ENCODE measurements at regions not wholly inside any gene's neighbourhood (a gene's known extent, or its start where the extent isn't known, plus 50 kb on each side); places are given as distances from the start of the nearest gene placed in this dataset.
"Not testable (repeated sequence)": the region's sequence is repeated elsewhere in the genome, so short reads cannot be mapped to it uniquely, and the experiment has no call there.

GRCh38 chr16:11416228-11417001 lies 71.2 kb downstream of the RMI2 start:
- no peak for DNase-seq

DNA sequence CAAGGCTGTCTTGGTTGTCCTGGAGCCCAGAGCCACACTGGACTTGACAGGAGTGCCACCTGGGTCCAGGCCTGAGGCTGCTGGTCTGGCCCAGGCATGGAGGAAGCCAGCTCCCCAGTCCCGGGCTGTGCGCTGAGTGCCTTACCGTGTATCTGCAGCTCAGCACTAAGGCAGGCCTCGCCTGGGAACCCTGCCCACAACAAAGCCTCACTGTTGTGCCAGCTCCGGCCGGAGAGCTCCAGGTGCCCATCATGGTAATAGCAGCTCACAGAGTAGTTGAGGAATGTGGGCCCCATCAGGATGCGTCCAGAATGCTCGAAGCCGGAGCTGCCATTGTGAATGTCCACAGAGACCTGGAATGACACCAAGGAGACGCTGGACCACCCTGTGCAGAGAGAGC lies 72.2 kb downstream of the RMI2 start:
- no peak for DNase-seq

DNA sequence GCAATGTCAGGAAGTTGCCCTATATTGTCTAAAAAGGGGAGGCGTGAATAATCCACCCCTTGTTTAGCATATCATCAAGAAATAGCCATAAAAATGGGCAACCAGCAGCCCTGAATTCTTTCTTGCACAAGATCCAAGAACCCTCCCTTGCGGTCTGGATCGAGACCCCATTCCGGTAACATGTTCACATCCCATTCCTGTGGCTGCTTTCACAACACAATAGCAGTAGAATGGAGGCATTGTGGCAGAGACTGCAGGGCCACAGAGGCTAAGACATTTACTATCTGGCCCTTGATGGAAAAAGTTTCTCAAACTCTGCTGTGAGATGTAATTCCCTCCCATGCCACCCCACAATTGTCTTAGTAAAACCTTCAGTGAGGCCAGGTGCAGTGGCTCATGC lies 73.2 kb downstream of the RMI2 start:
- no peak for DNase-seq

DNA sequence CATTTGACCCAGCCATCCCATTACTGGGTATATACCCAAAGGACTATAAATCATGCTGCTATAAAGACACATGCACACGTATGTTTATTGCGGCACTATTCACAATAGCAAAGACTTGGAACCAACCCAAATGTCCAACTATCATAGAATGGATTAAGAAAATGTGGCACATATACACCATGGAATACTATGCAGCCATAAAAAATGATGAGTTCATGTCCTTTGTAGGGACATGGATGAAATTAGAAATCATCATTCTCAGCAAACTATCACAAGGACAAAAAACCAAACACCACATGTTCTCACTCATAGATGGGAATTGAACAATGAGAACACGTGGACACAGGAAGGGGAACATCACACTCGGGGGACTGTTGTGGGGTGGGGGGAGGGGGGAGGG lies 74.8 kb downstream of the RMI2 start:
- not testable (repeated sequence) for DNase-seq

DNA sequence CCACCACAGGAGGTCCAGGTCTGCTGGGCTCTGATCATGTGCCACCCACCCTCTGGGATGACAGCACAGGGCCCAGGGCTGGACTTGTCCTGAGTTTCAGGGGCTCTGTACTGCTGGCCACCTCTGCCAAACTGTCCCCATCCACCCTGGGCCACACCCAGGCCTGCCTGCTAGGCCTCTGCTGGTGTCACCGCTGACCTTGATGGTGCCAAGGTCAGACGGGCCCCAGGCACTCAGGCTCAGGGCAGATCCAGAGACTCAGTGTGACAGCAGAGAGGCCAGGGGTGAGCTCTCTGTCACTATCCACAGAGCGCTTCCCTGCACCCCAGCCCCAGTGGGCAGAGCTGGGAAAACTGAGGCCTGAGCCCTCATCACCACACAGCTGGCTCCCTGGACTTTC lies 75.6 kb downstream of the RMI2 start:
- no peak for DNase-seq

DNA sequence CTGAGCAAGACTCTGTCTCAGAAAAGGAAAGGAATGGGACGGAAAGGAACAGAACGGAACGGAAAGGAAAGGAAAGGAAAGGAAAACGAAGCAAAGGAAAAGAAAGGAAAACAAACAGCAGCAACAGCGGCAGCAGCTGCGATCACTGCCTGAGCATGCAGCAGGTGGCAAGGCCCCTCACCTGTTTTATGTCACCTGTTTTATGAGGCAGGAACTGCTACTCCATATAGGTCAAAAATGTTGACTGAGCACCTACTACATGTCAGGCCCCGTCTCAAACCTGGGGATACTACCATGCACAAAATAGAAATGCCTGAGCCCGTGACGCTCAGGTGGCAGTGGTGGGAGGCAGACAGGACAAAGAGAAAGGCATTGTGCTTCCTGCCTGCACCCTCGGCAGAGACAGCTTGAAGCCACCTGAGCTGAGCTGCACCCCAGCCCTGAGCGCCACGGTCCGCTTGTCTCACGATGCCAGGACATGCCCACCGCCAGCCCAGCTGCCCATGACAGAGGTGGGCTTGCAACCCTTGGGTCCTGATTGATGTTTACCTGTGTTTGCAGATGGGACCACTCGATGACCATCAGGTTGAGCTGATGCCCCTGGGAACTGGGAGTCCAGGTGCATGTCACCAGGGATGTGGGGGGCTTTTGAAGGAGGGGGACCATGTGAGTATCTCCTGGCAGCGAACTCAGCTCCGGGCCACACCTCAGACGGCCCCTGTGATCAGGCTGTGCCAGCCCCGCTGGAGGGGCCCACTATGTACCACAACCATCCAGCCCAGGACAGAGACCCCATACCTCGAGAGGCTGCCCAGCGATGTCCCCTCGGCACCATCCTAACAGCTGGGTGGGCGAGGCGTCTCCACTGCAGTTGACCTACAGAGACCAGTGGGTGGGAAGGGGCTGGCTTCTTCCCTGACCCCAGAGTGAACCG lies 77.4 kb downstream of the RMI2 start:
- DNase-seq = no peak

- no peak for DNase-seq
Measured at GRCh38 chr16:11423315-11424117, 78.3 kb downstream of the RMI2 start.

DNA sequence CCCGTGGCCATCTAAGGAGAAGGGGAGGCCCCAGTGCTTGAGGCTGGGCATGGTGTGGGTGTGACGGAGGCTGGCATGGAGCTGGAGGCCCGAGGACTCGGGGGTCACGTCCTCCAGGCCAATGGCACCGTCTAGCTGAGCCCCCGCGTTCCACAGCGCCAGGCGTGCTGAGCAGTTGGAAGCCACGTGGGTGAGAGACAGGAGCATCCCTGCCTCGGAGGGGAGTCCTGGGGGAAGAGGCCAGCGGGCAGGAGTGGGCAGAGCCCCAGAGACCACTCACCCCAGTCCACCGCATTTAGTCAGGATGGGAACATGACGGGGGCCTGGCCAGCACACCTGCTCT lies 78.8 kb downstream of the RMI2 start:
- DNase-seq = no peak

GRCh38 chr16:11425140-11425539 lies 79.9 kb downstream of the RMI2 start:
- DNase-seq = no peak

GRCh38 chr16:11428623-11428953 lies 83.3 kb downstream of the RMI2 start:
- no peak for DNase-seq

- DNase-seq = no peak
Measured at GRCh38 chr16:11429123-11429522, 83.9 kb downstream of the RMI2 start.

DNA sequence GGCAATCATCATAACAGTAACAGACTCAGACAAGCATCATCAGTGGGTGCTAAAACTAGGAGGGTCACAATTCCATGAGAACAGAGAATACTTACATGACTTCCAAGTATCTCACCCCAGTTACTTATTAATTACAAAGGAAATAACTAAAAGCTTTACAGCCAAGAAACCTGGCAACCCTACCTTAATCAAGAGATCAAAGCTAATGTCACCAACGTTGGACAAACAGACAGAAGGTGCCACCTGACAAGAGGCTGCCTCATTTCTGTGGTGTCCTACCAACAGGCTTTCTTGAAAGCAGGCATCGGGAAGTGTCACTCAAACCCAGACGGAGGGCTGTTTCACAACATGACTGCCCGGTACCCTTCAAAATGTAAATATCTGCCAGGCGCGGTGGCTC lies 84.6 kb downstream of the RMI2 start:
- DNase-seq = no peak

GRCh38 chr16:11430601-11431317 lies 85.5 kb downstream of the RMI2 start:
- no peak for DNase-seq

DNA sequence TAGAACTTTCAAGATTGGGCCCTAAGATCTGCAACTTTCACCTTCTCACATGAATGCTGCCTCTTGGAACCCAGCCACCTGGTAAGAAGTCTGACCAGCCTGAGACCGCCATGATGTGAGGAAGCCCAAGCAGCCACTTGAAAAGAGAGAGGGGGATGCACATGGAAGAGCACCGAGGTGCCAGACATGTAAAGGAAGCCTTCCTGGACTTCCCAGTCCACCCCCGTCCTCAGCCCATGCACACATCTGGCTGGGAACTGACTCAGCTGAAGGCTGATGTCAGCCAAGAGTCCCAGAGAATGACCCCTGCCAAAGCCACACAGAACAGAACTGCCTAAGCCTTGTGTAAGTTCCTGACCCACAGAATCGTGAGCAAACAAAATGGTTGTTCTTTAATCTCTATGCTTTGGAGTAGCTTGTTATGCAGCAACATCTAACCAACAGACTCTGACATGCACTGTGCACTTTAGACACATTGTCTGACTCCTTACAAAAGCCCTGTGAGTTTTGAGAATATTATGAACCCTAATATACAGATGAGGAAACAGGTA lies 86.7 kb downstream of the RMI2 start:
- no peak for DNase-seq

- DNase-seq = peak; percentile 59
Measured at GRCh38 chr16:11432856-11433395, 87.7 kb downstream of the RMI2 start.

DNA sequence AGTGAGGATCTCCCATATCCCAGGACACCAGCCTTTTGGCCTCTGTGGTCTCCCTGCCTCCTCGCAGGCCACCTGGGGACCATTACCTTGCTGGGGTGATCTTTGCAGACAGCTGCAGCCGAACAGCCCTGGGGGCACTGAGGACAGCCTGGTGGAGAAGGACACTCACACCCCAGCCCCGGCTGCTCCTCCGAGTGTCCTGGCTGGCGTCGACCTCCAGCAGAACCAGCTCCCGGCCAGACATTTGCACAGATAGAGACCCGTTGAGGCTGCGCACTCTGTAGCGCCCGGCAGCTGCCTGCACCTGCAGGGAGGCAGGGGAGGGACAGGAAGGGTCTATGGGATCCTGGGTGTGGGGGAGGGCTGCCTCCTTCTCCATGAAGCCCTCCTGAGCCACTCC lies 90.3 kb downstream of the RMI2 start:
- no peak for DNase-seq

DNA sequence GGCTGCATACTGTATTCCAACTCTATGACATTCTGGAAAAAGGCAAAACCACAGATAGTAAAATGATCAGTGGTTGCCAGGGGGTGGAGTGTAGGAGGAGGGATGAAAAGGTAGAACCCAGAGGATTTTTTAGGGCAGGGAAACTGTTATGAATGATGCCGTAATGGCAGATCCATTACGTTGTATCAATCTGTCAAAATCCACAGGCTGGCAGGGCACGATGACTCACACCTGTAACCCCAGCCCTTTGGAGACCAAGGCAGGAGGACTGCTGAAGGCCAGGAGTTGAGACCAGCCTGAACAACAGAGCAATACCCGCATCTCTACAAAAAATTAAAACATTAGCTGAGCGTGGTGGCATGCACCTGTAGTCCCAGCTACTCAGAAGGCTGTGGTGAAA lies 91.8 kb downstream of the RMI2 start:
- DNase-seq = no peak

GRCh38 chr16:11439790-11440656 lies 94.8 kb downstream of the RMI2 start:
- no peak for DNase-seq

- no peak for DNase-seq
Measured at GRCh38 chr16:11440657-11441012, 95.4 kb downstream of the RMI2 start.

GRCh38 chr16:11445486-11445885 lies 100.2 kb downstream of the RMI2 start:
- no peak for DNase-seq

- DNase-seq = no peak
Measured at GRCh38 chr16:11446566-11447119, 101.4 kb downstream of the RMI2 start.

All from NCI-H524 treated with DMSO at 0.1 percent for 48 hours (cell line).